Hepatocyte (in vitro differentiated cells): ENCODE measurements at regions not wholly inside any gene's neighbourhood (a gene's known extent, or its start where the extent isn't known, plus 50 kb on each side); places are given as distances from the start of the nearest gene placed in this dataset.

ENCODE experiments used
- DNase-seq: peaks from one replicate; pipeline ENCODE4 v3.0.0-alpha.2; 2016; ENCODE audit warnings: low spot score
- H2AFZ ChIP-seq: fragments of 200-600 bp; sonication (generic); 2 replicates; pipeline ENCODE4 v1.6.0; 2016; ENCODE audit warnings: antibody characterized with exemption, mild to moderate bottlenecking
- H3K27ac ChIP-seq: fragments of 200-600 bp; sonication (generic); 2 replicates; pipeline ENCODE4 v1.5.1; 2016; ENCODE audit warnings: mild to moderate bottlenecking
- H3K27me3 ChIP-seq: fragments of 200-600 bp; sonication (generic); 2 replicates; pipeline ENCODE4 v1.6.1; 2016
- H3K36me3 ChIP-seq: fragments of 200-600 bp; sonication (generic); replicated peaks from 2 replicates; pipeline ENCODE4 v1.5.1; 2016; ENCODE audit warnings: low read depth; ENCODE audit not compliant: insufficient read depth
- H3K4me1 ChIP-seq: fragments of 200-600 bp; sonication (generic); 2 replicates; pipeline ENCODE4 v1.5.1; 2016; ENCODE audit warnings: mild to moderate bottlenecking, moderate library complexity; ENCODE audit not compliant: insufficient read depth
- H3K4me2 ChIP-seq: fragments of 200-600 bp; sonication (generic); 2 replicates; pipeline ENCODE4 v1.6.0; 2016
- H3K4me3 ChIP-seq: fragments of 200-600 bp; sonication (generic); 2 replicates; pipeline ENCODE4 v1.5.1; 2016; ENCODE audit warnings: mild to moderate bottlenecking
- H3K79me2 ChIP-seq: fragments of 200-600 bp; sonication (generic); 2 replicates; pipeline ENCODE4 v1.6.0; 2017; ENCODE audit warnings: mild to moderate bottlenecking
- H3K9me2 ChIP-seq: fragments of 200-600 bp; sonication (generic); replicated peaks from 2 replicates; pipeline ENCODE4 v1.6.0; 2017; ENCODE audit warnings: mild to moderate bottlenecking; ENCODE audit not compliant: insufficient read depth
- H3K9me3 ChIP-seq: fragments of 200-600 bp; sonication (generic); 2 replicates; pipeline ENCODE4 v1.5.1; 2016; ENCODE audit warnings: low read depth, mild to moderate bottlenecking
- H4K20me1 ChIP-seq: fragments of 200-600 bp; sonication (generic); 2 replicates; pipeline ENCODE4 v1.6.0; 2016; ENCODE audit warnings: mild to moderate bottlenecking; ENCODE audit not compliant: insufficient read depth, poor library complexity, severe bottlenecking
- CTCF ChIP-seq: fragments of 200-600 bp; sonication (generic); IDR thresholded peaks from 2 replicates; pipeline ENCODE4 v1.5.1; 2016; ENCODE audit warnings: antibody characterized with exemption, mild to moderate bottlenecking; ENCODE audit not compliant: poor library complexity
- EZH2 ChIP-seq: fragments of 200-600 bp; sonication (generic); IDR thresholded peaks from 2 replicates; pipeline ENCODE4 v1.6.1; 2016; ENCODE audit warnings: antibody characterized with exemption, mild to moderate bottlenecking, borderline replicate concordance
- EZH2phosphoT487 ChIP-seq: fragments of 200-600 bp; sonication (generic); IDR thresholded peaks from one replicate; pipeline ENCODE4 v1.6.1; 2018; ENCODE audit warnings: antibody characterized with exemption, mild to moderate bottlenecking, low read depth, moderate library complexity; ENCODE audit not compliant: unreplicated experiment, severe bottlenecking
- WGBS: methylation state at CpG from one replicate; pipeline ENCODE4 v1.1.6; 2016; ENCODE audit warnings: low lambda C conversion rate; ENCODE audit errors: missing lambda C conversion rate; 5-methylcytosine and 5-hydroxymethylcytosine counted together

GRCh38 chrX:25531096-25531495 lies 515.3 kb upstream of the ARX start:
- H3K36me3 ChIP-seq = no peaks in the 10 kb centered on the region
- no peak overlapping the region for H3K27ac ChIP-seq
- no peaks in the 10 kb centered on the region for H3K9me3 ChIP-seq
- no peak overlapping the region for H3K4me2 ChIP-seq
- TF ChIP-seq CTCF (no peak), EZH2phosphoT487 (no peak), EZH2 (no peak)
- WGBS = 73% methylated on average over 1 of the region's 1 CpG
- no peaks in the 10 kb centered on the region for H3K27me3 ChIP-seq
- DNase-seq = peak; percentile 10
- no peak overlapping the region for H3K4me3 ChIP-seq
- no peaks in the 10 kb centered on the region for H4K20me1 ChIP-seq
- H3K79me2 ChIP-seq = no peaks in the 10 kb centered on the region
- H3K9me2 ChIP-seq = no peaks in the 10 kb centered on the region
- peaks cover 7% of the 10 kb centered on the region for H3K4me1 ChIP-seq
- H2AFZ ChIP-seq = no peak overlapping the region

- Histone ChIP-seq H3K27me3 (no peaks in the 10 kb centered on the region), H3K27ac (no peak overlapping the region), H3K79me2 (no peaks in the 10 kb centered on the region), H3K4me1 (no peaks in the 10 kb centered on the region), H3K9me3 (no peaks in the 10 kb centered on the region), H3K4me2 (no peak overlapping the region), H3K9me2 (no peaks in the 10 kb centered on the region), H4K20me1 (no peaks in the 10 kb centered on the region), H3K36me3 (no peaks in the 10 kb centered on the region), H3K4me3 (no peak overlapping the region), H2AFZ (no peak overlapping the region)
- no peak for DNase-seq
- WGBS = 37% methylated on average over 1 of the region's 1 CpG
- TF ChIP-seq EZH2phosphoT487 (no peak), CTCF (no peak), EZH2 (no peak)
These were observed 518.3 kb upstream of the ARX start for GRCh38 chrX:25534091-25534490.

- DNase-seq = no peak
- Histone ChIP-seq H3K27me3 (no peaks in the 10 kb centered on the region), H3K4me3 (no peak overlapping the region), H3K27ac (no peak overlapping the region), H3K79me2 (no peaks in the 10 kb centered on the region), H4K20me1 (no peaks in the 10 kb centered on the region), H3K9me2 (no peaks in the 10 kb centered on the region), H3K9me3 (no peaks in the 10 kb centered on the region), H3K36me3 (no peaks in the 10 kb centered on the region), H2AFZ (no peak overlapping the region), H3K4me2 (no peak overlapping the region), H3K4me1 (no peaks in the 10 kb centered on the region)
- 76% methylated on average over 2 of the region's 2 CpGs for WGBS
- TF ChIP-seq CTCF = no peak
- TF ChIP-seq EZH2phosphoT487 = no peak
- no peak for TF ChIP-seq EZH2
These were observed 520.7 kb upstream of the ARX start for GRCh38 chrX:25536307-25536970.

- no peak overlapping the region for H3K27ac ChIP-seq
- no peak overlapping the region for H2AFZ ChIP-seq
- H3K9me2 ChIP-seq = no peaks in the 10 kb centered on the region
- TF ChIP-seq EZH2 (no peak), EZH2phosphoT487 (no peak), CTCF (no peak)
- H3K4me3 ChIP-seq = no peak overlapping the region
- no peaks in the 10 kb centered on the region for H3K4me1 ChIP-seq
- DNase-seq = no peak
- no peaks in the 10 kb centered on the region for H3K79me2 ChIP-seq
- no peaks in the 10 kb centered on the region for H3K9me3 ChIP-seq
- no peaks in the 10 kb centered on the region for H3K36me3 ChIP-seq
- H3K27me3 ChIP-seq = no peaks in the 10 kb centered on the region
- WGBS = 85% methylated on average over 7 of the region's 7 CpGs
- H3K4me2 ChIP-seq = no peak overlapping the region
- no peaks in the 10 kb centered on the region for H4K20me1 ChIP-seq
These were observed 521.9 kb upstream of the ARX start for GRCh38 chrX:25537699-25538098.
